Kidney glomerular epithelial cell (primary cell): ENCODE measurements at regions not wholly inside any gene's neighbourhood (a gene's known extent, or its start where the extent isn't known, plus 50 kb on each side); places are given as distances from the start of the nearest gene placed in this dataset.
"Not testable (repeated sequence)": the region's sequence is repeated elsewhere in the genome, so short reads cannot be mapped to it uniquely, and the experiment has no call there.

Experiments used
- DNase-seq: peaks from one replicate; lab custom pipeline; 2025; lab: John Stamatoyannopoulos, UW

GRCh38 chr3:168976969-168977368 lies 686.5 kb downstream of the MECOM start:
- DNase-seq, result no peak

GRCh38 chr3:168975576-168975975 lies 687.9 kb downstream of the MECOM start:
- no peak for DNase-seq

DNA sequence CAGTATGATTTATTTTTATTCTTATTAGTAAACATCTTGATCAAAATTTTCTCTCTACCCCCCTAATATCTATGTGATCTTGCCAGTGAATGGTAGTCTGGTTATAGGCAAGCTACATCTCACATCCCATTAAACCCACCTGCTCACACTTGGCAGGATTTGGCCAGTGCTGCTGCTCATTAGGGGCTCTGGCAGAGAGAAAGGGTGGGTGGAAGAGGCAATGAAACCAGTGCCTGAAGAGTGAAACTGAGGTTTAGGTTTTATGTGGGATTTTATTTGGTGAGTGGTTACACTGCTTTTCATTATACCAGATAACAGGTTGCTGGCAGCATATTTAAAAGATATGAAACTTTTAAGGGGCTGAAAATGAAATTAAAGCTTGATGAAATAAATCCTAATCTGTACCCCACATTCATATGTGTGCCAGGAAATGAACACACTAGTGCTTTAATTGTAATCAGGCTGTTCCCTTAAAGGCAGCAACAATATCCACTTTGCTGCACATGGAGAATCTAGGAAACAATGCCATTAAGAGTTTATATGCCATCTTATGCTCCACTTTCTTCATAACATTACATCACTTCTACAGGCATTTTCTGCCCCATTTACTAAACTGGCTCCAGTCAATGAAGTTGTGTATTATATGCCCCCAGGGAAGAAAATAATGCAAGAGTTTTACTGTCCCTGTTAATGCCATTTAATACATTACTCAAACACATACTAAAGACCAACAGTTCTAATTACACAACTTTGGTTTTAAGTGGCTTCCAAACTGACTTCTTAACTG lies 688.7 kb downstream of the MECOM start:
- no peak for DNase-seq

DNA sequence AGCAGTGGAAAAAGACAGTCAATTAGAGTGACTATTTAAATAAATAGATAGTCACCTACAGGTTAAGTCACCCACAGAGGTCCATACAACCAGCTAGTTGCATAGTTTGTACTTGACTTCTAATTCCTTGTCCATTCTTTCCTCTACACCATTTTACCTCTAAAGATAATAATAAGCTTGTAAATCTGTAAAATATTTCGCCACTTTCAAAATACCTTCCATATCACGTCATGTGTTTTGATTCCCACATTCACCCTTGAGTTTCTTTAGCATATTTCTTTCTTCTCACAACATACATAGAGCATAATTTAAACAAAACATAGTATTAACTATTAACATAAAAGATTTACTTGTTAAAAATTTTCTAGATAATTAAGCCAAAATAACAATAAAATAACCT lies 689.6 kb downstream of the MECOM start:
- no peak for DNase-seq

DNA sequence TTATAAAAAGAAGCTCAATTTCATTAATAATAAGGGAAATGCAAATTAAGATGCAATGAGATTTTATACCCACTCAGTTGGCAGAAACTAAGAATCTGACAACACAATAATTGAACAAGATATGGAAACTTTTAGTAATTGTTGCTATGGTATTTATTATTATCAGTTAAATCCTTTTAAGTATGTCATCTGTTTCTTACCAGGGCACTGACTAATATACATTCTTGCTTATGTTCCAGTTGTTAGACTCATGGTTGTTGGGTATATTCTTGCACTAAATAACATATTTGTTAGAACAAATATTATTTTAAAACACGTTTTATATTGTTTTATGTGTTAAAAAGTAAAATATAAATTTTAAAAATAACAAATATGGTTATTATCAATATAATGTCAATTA lies 690.3 kb downstream of the MECOM start:
- DNase-seq, result no peak

GRCh38 chr3:168968609-168969008 lies 694.9 kb downstream of the MECOM start:
- DNase-seq, result no peak

GRCh38 chr3:168964736-168965135 lies 698.8 kb downstream of the MECOM start:
- DNase-seq, result no peak

GRCh38 chr3:168961271-168961670 lies 702.2 kb downstream of the MECOM start:
- no peak for DNase-seq

GRCh38 chr3:168959731-168960130 lies 703.8 kb downstream of the MECOM start:
- no peak for DNase-seq

- DNase-seq, result no peak
Observed at GRCh38 chr3:168958466-168958865, 705.0 kb downstream of the MECOM start.

- DNase-seq, result no peak
Observed at GRCh38 chr3:168956076-168956475, 707.4 kb downstream of the MECOM start.

DNA sequence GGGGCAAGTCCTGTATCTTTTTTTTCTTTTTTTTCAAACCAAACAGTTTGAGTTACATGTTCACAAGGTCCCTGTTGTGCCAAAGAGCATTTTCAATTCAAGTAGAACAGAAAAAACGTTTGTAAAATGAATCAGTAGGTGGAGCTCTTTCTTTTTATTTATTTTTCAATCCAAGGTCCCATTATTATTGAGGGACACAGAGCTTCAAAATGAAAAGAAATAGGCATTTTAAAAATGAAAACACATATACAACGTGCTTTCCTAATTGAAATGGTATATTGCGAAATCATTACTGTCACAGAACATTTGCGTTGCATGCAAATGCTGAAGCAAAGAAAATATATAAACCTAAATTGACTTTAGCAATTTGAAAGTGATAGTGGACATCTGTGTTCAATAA lies 711.0 kb downstream of the MECOM start:
- peak; percentile 44 for DNase-seq

GRCh38 chr3:168951884-168952283 lies 711.6 kb downstream of the MECOM start:
- no peak for DNase-seq

GRCh38 chr3:168951368-168951767 lies 712.1 kb downstream of the MECOM start:
- DNase-seq, result no peak

DNA sequence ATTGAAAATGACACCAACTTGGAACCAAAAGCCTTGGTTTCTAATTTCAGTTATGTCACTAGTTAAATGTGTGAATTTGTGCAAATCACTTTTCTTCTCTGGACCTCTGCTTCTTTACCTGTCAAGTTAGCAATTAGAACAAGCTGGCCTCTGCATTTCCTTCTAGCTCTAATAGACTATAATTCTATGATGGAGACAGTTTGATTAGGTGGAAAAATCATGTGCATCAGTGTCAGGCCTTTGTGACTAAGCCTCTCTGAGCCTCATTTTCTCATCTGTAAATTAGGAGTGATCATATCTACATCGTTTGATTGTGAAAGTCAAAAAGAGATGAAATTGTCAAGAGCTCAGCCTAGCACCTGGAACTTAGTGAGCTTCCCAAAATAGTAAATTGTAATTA lies 712.9 kb downstream of the MECOM start:
- DNase-seq, result no peak

DNA sequence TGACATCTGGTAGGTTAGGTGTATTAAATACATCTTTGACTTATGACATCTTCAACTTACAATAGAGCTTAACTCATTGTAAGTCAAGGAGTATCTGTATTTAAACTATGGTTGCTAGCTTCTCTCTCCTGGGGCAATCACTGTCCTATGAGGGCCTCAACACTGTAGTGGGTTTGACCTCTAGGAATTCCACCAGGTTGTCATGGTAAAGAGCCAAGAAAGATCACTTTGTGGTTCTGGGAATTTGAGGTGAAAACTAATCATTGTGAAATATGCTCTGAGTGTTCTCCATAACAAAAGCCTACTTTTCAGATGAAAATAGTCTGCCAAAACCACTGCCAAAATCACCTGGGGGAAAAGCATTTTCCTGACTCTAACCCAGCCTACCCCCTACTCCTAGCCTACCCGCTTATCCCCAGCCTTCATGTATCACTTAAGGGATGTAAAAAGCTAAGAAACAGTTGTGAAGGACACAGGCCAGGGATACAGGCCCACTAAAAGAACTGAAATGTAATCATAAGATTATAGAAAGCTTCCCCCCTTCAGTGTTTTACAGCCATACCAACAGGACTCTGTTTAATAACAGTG lies 723.8 kb downstream of the MECOM start:
- DNase-seq, result no peak

GRCh38 chr3:168933614-168934013 lies 729.9 kb downstream of the MECOM start:
- peak; percentile 12 for DNase-seq

GRCh38 chr3:168929997-168930396 lies 733.5 kb downstream of the MECOM start:
- DNase-seq, result not testable (repeated sequence)

GRCh38 chr3:168926426-168926825 lies 737.1 kb downstream of the MECOM start:
- no peak for DNase-seq

- no peak for DNase-seq
Observed at GRCh38 chr3:168925568-168925967, 737.9 kb downstream of the MECOM start.

DNA sequence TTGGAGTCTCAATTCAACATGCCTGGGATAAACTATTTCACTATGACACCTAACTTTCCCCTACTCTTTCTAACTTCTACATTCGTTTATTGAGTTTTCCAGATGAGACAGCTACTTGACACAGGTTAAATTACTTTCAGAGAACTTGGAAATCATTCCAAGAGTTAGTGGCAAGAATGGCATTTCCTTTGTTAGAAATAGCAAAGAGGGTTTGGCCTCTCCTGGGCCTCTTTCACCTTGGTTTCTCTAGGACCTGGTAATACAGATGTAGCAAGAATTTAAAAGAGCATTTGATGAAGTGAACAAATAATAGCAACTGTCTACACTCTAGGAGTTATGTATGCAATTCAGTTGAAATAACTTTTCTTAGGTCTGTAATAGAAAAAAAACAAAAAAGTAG lies 748.9 kb downstream of the MECOM start:
- peak; percentile 15 for DNase-seq

GRCh38 chr3:168909260-168909659 lies 754.3 kb downstream of the MECOM start:
- DNase-seq, result no peak

DNA sequence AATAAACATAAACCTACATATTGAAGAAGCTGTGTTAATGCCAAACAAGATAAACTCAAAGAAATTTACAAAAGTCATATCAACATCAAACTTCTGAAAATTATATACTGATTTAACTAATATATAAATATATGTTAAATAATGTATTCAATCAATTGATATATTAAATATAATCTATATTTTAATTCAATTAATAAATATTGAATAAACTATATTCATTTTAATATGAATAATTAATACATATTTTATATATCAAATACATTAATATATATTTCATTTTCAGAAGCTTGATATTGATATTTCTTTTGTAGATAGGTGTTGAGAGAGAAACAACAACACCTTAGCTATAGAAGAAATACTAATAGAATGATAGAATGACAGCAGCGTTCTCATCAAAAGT lies 768.1 kb downstream of the MECOM start:
- DNase-seq, result no peak

GRCh38 chr3:168894214-168894613 lies 769.3 kb downstream of the MECOM start:
- DNase-seq, result no peak
